GM19238 (cell line): ENCODE measurements at regions not wholly inside any gene's neighbourhood (a gene's known extent, or its start where the extent isn't known, plus 50 kb on each side); places are given as distances from the start of the nearest gene placed in this dataset.

Experiments used
- DNase-seq: peaks from one replicate; pipeline ENCODE4 v3.0.0; 2011; ENCODE audit warnings: low spot score; ENCODE audit not compliant: insufficient read length

GRCh38 chr11:127766734-127767133 is 766.2 kb upstream of the KIRREL3 start:
- DNase-seq, result no peak

DNA sequence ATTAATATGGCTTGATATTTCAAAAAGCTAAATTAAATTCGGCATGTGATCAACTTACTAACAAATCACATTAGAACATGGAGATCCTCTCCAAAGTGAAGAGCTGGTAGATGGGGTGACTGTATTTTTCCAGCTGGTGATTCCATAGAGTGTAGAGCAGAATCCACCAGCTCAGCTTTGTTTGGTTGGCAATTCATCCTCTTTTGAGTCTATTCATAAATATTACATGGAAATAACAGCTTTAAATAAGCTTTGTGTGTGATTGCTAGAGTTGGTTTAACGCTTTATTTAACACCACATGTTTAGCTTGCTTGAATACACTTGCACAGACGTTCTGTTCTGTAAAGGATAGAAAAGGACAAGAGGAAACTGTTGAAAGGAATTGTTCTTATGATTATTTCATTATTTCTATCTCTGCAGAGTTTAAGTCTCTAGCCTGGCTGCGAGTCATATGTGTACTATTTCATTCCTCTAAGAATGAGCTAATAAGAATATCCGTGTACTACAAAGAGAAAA is 738.3 kb upstream of the KIRREL3 start:
- DNase-seq, result no peak

DNA sequence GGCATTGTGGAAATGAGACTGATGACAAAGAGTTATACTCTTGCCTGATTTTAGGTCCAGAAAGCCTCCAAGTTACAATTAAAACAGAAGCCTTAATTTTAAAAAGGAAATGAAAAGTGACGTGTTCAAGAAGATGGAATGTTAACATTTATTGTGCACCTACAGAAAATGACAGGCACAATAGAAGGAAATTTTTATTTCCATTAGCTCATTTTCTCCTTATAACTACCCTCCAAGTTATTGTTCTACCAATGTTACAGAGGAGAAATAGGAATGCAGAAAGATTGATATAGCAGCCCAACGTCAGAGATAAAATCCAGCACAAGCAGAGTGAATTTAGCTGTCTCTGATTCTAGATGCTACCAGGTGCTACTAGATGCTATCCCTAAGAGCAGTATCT is 736.9 kb upstream of the KIRREL3 start:
- DNase-seq, result no peak

- no peak for DNase-seq
These were observed 733.0 kb upstream of the KIRREL3 start for GRCh38 chr11:127733552-127733951.

DNA sequence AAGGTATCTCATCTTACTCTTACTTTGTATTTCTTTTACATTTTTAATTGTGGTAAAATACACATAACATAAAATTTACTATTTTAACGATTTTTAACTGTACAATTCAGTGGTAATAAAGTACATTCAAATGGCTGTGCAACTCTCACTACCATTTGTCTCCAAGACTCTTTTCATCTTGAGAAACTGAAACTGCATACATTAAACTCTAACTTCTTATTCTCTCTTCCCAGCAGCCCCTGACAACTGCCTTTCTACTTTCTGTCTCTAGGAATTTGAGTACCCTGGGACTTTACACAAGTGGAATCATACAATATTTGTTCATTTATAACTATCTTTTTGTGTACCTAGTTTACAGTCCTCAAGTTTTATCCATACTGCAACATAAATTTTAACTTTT is 725.8 kb upstream of the KIRREL3 start:
- no peak for DNase-seq

DNA sequence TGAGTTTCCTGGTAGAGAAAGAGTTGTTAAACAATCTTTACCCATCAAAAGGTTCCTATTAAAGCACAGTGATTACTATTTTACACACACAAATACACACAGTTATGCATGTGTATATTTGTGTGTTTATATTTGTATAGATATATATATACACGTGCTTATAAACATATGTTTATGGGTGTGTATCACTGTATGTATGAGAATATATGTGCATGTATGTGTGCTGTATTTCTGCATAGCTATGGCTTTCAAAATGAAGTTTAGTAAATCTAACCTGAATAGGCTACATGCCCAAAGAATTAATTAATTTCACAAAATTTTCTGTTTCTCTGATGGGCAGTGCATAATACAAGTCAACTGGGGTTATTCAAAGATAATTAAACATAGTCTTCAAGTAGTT is 723.1 kb upstream of the KIRREL3 start:
- DNase-seq, result no peak

- DNase-seq, result no peak
These were observed 712.7 kb upstream of the KIRREL3 start for GRCh38 chr11:127713226-127713625.

GRCh38 chr11:127711748-127712147 is 711.2 kb upstream of the KIRREL3 start:
- no peak for DNase-seq

DNA sequence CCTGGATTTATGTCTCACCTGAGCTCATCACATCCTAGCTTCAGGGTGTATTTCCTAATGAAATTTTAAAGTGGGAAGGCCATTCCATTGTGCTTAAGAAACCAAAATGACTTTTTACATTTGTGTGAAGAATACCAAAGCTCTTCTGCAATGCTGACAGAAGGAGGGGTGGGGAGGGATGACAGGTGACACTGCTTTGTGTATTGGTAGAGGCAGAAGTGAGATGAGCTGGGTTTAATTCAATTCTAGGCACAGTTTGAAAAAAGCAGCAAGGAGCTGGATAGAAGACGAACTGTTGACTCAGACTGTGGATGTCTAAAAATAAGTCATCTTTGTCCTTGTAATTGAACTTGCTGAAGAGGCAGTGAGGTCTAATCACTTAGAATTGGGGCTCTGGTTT is 710.3 kb upstream of the KIRREL3 start:
- no peak for DNase-seq

GRCh38 chr11:127709960-127710359 is 709.4 kb upstream of the KIRREL3 start:
- no peak for DNase-seq

- DNase-seq, result no peak
These were observed 693.1 kb upstream of the KIRREL3 start for GRCh38 chr11:127693686-127694085.

- no peak for DNase-seq
These were observed 682.8 kb upstream of the KIRREL3 start for GRCh38 chr11:127683321-127683720.

GRCh38 chr11:127679816-127680545 is 679.4 kb upstream of the KIRREL3 start:
- DNase-seq, result no peak

DNA sequence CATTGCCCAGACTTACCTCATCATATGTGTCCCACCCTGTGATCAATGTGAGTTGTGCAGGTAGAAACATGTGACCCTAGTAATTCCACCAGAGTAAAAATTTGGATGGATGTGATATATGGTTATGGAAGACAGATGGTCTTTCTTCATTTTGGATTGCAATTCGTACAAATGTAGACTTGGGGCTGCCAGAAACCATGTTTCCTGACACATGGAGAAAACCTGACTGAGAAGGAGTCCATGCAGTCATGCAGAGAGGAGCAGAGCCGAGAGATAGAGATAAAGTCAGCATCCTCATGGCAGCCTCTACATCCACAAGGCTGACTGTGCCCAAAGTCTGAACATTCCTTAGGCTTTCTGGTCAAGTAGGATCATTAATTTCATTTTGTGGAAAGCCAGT is 678.1 kb upstream of the KIRREL3 start:
- DNase-seq, result no peak

DNA sequence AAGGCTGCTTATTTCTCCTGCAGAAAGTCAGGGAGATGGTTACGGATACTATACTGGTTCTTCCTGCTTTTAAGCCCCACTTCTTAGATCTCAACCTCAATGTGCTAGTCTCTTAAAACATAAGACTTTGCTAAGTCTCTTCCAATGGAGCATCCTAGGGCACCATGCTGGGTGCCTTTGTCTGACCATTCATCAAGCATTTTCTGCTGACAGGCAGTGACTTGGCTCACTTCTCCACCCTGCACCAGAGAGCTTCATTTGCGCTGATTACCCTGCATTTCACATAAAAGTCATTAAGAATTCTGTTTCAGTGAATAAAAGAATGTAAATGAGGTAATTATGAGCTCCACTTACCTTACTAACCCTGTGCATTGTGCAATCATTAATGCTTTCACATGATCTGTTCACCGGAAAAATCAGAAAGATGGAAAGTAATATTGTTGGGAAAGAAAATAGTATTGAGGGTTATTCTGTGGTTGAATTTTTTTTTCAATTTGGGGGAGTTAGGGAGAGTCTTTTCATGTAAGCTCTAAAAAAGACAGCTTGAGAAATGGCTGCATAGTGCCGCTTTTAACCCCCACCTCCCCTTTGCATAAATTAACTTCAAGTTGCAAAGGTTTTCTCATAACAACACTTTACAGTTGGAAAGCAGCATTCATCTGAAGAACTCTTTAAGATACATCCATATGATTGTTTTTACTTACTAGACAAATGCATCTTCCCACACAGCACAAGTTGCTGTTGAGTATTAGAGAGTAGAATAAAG is 677.3 kb upstream of the KIRREL3 start:
- no peak for DNase-seq

DNA sequence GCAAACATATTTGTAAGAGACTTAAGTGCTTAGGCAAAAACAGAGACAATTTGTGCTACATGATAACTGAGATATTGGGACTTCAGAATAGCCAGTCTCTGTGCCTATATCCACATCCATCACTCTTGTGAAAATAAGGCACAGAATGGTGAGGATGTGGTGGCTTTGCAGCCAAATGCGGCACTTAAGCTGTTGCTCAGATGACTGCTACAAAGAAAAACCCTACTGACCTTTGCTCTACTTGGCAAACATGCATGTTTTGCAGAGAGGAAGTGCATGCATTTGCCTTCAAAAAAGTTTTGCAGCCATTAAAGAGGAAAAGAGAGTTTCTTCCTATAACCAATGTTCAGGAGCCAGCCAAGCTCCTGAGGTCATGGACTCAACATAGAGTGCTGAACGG is 675.0 kb upstream of the KIRREL3 start:
- no peak for DNase-seq

DNA sequence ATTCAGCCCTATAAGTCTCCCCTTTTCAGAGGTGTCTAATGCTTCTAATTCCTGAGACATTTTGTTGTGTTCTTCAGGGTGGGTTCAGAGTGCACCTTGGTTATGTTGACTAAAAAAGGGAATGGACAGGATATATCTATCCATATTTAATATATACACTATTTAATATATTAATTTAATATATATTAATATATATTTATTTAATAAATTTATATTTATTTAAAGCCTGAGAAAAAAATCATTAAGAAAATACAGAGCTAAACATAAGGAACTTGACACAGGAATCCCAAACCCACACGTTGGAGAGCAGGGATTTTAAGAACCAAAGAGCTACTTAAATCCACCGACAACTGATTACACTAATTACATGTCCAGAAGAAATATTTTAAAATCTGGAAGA is 674.2 kb upstream of the KIRREL3 start:
- DNase-seq, result no peak

DNA sequence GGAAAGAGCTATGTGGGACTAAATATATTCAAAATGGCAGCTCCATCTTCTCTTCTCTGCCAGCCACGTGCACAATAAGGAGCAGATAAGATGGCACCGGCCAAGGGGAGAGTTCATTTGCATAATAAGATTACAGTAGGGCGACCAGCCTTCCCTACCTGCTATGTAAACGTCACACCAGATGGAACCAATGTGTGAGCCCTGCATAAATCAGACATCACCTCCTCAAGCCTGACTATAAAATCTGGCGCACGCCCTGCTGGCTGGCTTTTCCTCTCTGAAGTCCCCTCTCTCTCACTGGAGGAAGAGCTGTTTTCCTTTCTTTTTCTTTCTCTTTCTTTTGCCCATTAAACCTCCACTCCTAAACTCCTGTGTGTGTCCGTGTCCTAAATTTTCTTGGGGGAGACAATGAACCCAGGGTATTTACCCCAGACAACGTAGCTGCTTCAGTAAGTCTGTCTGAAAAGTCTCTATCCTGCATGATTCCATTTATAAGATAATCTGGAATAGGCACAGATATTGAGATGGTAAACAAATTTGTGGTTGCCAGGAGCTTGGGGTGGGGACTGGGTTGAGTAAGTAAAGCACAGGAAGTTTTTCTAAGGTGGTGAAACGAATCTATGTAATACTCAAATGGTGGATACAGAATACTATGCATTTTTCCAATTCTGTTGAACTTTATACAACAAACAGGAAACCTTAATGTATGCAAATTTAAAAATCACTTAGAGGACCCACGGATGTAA is 670.0 kb upstream of the KIRREL3 start:
- DNase-seq, result no peak

DNA sequence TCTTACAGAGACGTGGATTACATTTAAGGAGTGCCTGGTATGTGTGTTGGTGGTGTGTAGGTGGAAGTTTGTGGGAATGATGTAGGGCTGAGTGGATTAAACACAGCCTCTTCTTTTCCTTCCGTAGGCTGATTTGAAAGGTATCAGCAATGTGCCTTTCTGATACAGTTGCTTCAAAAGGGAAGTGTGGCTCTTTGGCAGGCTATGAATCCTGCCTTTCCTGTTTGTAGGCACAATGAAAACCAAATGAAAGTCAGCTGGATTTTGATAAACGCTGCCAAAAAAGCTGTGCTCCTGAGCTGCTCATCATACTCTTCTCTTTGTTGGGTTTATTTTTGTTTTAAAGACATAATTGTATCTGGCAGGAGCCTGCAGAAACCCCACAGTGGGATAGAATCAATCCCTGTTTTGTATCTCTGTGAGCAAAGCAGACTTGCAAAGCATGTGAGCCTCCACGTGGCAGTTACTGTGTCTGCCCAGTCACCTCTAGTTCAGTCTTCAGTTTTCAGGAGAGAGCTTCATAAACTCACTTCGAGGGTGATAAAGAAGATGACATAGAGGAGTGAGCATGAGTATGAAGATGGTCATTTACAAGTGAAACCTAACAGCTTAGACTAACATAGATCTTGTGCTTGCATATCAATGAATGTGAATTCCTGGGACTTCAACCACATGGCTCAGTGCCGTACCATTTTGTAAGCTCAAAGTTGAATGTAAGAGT is 655.7 kb upstream of the KIRREL3 start:
- DNase-seq, result no peak

GRCh38 chr11:127653076-127653475 is 652.5 kb upstream of the KIRREL3 start:
- DNase-seq, result no peak

DNA sequence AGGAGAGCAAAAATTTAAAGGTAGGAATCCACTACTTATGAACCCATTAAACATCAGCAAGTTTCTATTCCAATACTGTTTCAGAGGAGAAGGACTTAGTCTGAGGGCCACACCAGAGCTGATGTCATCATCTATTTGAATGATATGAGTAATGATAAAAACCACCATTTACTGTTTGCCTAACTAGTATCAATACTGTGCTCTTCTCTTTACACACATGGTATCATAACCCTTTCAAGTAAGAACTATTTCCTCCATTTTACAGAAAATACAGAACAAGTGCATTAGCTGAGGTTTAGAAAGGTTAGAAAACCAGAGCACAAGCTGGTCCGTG is 651.3 kb upstream of the KIRREL3 start:
- no peak for DNase-seq
